GM12878 (cell line): ENCODE measurements at regions not wholly inside any gene's neighbourhood (a gene's known extent, or its start where the extent isn't known, plus 50 kb on each side); places are given as distances from the start of the nearest gene placed in this dataset.

Source experiments
- ATAC-seq: fragments of 200-7000 bp; cut with Tn5 transposase; 3 replicates; pipeline ENCODE4 v1.9.1; 2020; ENCODE audit warnings: mild to moderate bottlenecking, moderate library complexity
- BruUV-seq: library from RNA; stranded (reverse); fragments of 400-500 nt; replicated peaks from 2 replicates; lab custom pipeline; 2021; lab: Mats Ljungman, UMichigan
- CTCF ChIA-PET: fragments of 300-600 bp; sonication (Branson Sonifier 250); formaldehyde crosslinking; extraction: SDS; loops from one replicate; lab custom pipeline; 2021; ENCODE audit warnings: inconsistent platforms; lab: Yijun Ruan, JAX
- POLR2A ChIA-PET: fragments of 350-600 bp; formaldehyde crosslinking; extraction: SDS; loops from one replicate; lab custom pipeline; 2021; ENCODE audit warnings: inconsistent platforms; lab: Charles Lee
- RAD21 ChIA-PET: fragments of 300-600 bp; sonication (Branson Sonifier 250); formaldehyde crosslinking; loops from one replicate; lab custom pipeline; 2023; ENCODE audit warnings: antibody characterized with exemption; ENCODE audit not compliant: unreplicated experiment; lab: Charles Lee
- SMC1A ChIA-PET: fragments of 300-600 bp; sonication (Branson Sonifier 250); formaldehyde crosslinking; loops from one replicate; lab custom pipeline; 2023; ENCODE audit not compliant: unreplicated experiment, uncharacterized antibody; lab: Charles Lee
- DNase-seq: peaks from one replicate; pipeline ENCODE4 v3.0.0-alpha.2; 2011; ENCODE audit warnings: low read depth, low spot score
- FAIRE-seq: peaks from 3 replicates; lab custom pipeline; 2011; peaks lifted over from hg19 to GRCh38; lab: Jason Lieb, UNC
- H2AFZ ChIP-seq: 2 replicates; pipeline ENCODE4 v1.6.0; 2011; ENCODE audit warnings: low read depth, low read length, control low read depth; ENCODE audit not compliant: control insufficient read depth
- H3K27ac ChIP-seq: 2 replicates; pipeline ENCODE4 v1.5.1; 2011; ENCODE audit warnings: control low read depth; ENCODE audit not compliant: control insufficient read depth, insufficient read depth
- H3K27me3 ChIP-seq, 2 experiments: replicated peaks in 1 of 2; 2 replicates each; pipeline versions ENCODE4 v1.6.0 to v1.6.1; 2011; ENCODE audit warnings: low read length in 1 of 2; ENCODE audit not compliant: control insufficient read depth in 2 of 2, insufficient read depth in 2 of 2
- H3K36me3 ChIP-seq, 2 experiments: 2 replicates each; pipeline ENCODE4 v1.5.1; 2011; ENCODE audit warnings: low read length in 1 of 2; ENCODE audit not compliant: control insufficient read depth in 2 of 2, insufficient read depth in 2 of 2
- H3K4me1 ChIP-seq: 2 replicates; pipeline ENCODE4 v1.6.1; 2011; ENCODE audit warnings: mild to moderate bottlenecking, low read length, moderate library complexity, mixed read lengths; ENCODE audit not compliant: control insufficient read depth, insufficient read depth
- H3K4me2 ChIP-seq: 2 replicates; pipeline ENCODE4 v1.6.0; 2011; ENCODE audit warnings: control low read depth; ENCODE audit not compliant: control insufficient read depth, insufficient read depth
- H3K4me3 ChIP-seq: fragments of 200-600 bp; sonication (generic); 2 replicates; pipeline ENCODE4 v1.5.1; 2016
- H3K79me2 ChIP-seq: 2 replicates; pipeline ENCODE4 v1.6.0; 2011; ENCODE audit warnings: low read length; ENCODE audit not compliant: control insufficient read depth, insufficient read depth
- H3K9ac ChIP-seq: 2 replicates; pipeline ENCODE4 v1.8.0; 2011; ENCODE audit warnings: low read length, control low read depth, mixed read lengths; ENCODE audit not compliant: control insufficient read depth, insufficient read depth
- H3K9me3 ChIP-seq: replicated peaks from 3 replicates; pipeline ENCODE4 v1.5.1; 2011; ENCODE audit warnings: mild to moderate bottlenecking, low read length; ENCODE audit not compliant: control insufficient read depth, insufficient read depth
- H4K20me1 ChIP-seq: 2 replicates; pipeline ENCODE4 v1.6.0; 2011; ENCODE audit not compliant: control insufficient read depth, insufficient read depth
- CBFB ChIP-seq: IDR thresholded peaks from 2 replicates; pipeline ENCODE4 v1.6.1; 2016; ENCODE audit warnings: antibody characterized with exemption, low read depth
- GABPA ChIP-seq: IDR thresholded peaks from 2 replicates; pipeline ENCODE4 v1.6.1; 2014; ENCODE audit warnings: antibody characterized with exemption, low read depth, mild to moderate bottlenecking, inconsistent platforms
- KAT2A ChIP-seq: conservative IDR thresholded peaks from 2 replicates; pipeline ENCODE4 v1.6.1; 2011; ENCODE audit warnings: low read depth, low read length; ENCODE audit not compliant: control insufficient read depth
- MLLT1 ChIP-seq: fragments of 450-650 bp; IDR thresholded peaks from 2 replicates; pipeline ENCODE4 v1.6.1; 2016; ENCODE audit warnings: mild to moderate bottlenecking
- NR2C1 ChIP-seq: fragments of 450-650 bp; IDR thresholded peaks from 2 replicates; pipeline ENCODE4 v1.6.1; 2017; ENCODE audit warnings: antibody characterized with exemption, mild to moderate bottlenecking, moderate library complexity
- SMAD5 ChIP-seq: IDR thresholded peaks from 2 replicates; pipeline ENCODE4 v1.6.1; 2016; ENCODE audit warnings: antibody characterized with exemption, low read depth
- ZNF687 ChIP-seq: fragments of 450-650 bp; IDR thresholded peaks from 2 replicates; pipeline ENCODE4 v1.6.1; 2017; ENCODE audit warnings: mild to moderate bottlenecking, moderate library complexity
- WGBS: methylation state at CpG from one replicate; pipeline ENCODE4 v1.1.6; 2016; ENCODE audit warnings: low lambda C conversion rate; ENCODE audit not compliant: insufficient replicate concordance, insufficient coverage; ENCODE audit errors: missing lambda C conversion rate; 5-methylcytosine and 5-hydroxymethylcytosine counted together
- in situ Hi-C: fragments of 300-500 bp; cut with MboI; formaldehyde crosslinking; loops from 9 replicates; pipeline ENCODE4 v1.14.3; 2018; ENCODE audit warnings: mixed read lengths
- intact Hi-C: fragments of 100-400 bp; cut with micrococcal nuclease; formaldehyde crosslinking; loops from one replicate; pipeline ENCODE4 v1.14.2; 2022; ENCODE audit not compliant: unreplicated experiment
- TF ChIP-seq, protein P1 (sequence below): fragments of 450-650 bp; formaldehyde crosslinking; IDR thresholded peaks from 2 replicates; pipeline ENCODE4 v1.5.0; 2022; ENCODE audit warnings: mild to moderate bottlenecking, missing genetic modification characterization
- TF ChIP-seq, protein P2 (sequence below): fragments of 450-650 bp; IDR thresholded peaks from 2 replicates; pipeline ENCODE4 v1.6.1; 2016; ENCODE audit warnings: mild to moderate bottlenecking, moderate library complexity, borderline replicate concordance

GRCh38 chr12:130247634-130248237, 85.5 kb downstream of the FZD10 start (continued):
- TF ChIP-seq MLLT1, result no peak

DNA sequence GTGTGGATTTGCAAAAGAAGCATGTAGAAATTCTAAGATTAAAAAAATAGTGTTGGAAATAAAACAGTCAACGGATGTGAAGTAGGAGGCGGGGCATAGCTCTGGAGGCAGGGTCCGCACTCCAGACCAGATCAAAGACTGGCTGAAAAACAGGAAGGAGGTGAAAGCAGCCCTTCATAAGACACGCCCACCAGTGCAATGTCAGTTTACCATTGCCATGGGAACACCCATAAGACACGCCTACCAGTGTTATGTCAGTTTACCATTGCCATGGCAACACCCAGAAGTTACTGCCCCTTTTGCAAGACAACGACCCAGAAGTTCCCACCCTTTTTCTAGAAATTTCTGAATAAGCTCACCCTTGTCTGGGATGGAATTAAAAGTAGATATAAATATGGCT, 87.1 kb downstream of the FZD10 start:
- SMC1A ChIA-PET, result no interaction called here
- in situ Hi-C loops (no loop called here), intact Hi-C loops (no loop called here)
- Histone ChIP-seq H4K20me1 (no peaks in the 10 kb centered on the region), H3K36me3 (no peaks in the 10 kb centered on the region), H3K4me3 (no peak overlapping the region), H3K4me1 (no peaks in the 10 kb centered on the region), H3K9ac (no peak overlapping the region), H2AFZ (no peak overlapping the region), H3K27ac (no peak overlapping the region), H3K4me2 (no peak overlapping the region), H3K27me3 (no peaks in the 10 kb centered on the region), H3K9me3 (no peaks in the 10 kb centered on the region; the same call in 2 of the 3 replicates), H3K79me2 (no peaks in the 10 kb centered on the region)
- DNase-seq (no peak), FAIRE-seq (no peak), ATAC-seq (no peak)
- WGBS, result 14% methylated on average over 6 of the region's 6 CpGs
- POLR2A ChIA-PET, result no interaction called here
- CTCF ChIA-PET, result interaction anchor here (0.6 kb wide), 1 partner anchor 17 kb away, joined by 3 read pairs; no protein-coding TSS in a partner anchor
- BruUV-seq, result no TSS peak
- RAD21 ChIA-PET, result no interaction called here
- TF ChIP-seq CBFB, result no peak
- TF ChIP-seq GABPA, result no peak
- TF ChIP-seq, protein P1, sequence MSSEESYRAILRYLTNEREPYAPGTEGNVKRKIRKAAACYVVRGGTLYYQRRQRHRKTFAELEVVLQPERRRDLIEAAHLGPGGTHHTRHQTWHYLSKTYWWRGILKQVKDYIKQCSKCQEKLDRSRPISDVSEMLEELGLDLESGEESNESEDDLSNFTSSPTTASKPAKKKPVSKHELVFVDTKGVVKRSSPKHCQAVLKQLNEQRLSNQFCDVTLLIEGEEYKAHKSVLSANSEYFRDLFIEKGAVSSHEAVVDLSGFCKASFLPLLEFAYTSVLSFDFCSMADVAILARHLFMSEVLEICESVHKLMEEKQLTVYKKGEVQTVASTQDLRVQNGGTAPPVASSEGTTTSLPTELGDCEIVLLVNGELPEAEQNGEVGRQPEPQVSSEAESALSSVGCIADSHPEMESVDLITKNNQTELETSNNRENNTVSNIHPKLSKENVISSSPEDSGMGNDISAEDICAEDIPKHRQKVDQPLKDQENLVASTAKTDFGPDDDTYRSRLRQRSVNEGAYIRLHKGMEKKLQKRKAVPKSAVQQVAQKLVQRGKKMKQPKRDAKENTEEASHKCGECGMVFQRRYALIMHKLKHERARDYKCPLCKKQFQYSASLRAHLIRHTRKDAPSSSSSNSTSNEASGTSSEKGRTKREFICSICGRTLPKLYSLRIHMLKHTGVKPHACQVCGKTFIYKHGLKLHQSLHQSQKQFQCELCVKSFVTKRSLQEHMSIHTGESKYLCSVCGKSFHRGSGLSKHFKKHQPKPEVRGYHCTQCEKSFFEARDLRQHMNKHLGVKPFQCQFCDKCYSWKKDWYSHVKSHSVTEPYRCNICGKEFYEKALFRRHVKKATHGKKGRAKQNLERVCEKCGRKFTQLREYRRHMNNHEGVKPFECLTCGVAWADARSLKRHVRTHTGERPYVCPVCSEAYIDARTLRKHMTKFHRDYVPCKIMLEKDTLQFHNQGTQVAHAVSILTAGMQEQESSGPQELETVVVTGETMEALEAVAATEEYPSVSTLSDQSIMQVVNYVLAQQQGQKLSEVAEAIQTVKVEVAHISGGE, result no peak
- no peak for TF ChIP-seq NR2C1
- TF ChIP-seq KAT2A, result no peak
- no peak for TF ChIP-seq SMAD5
- TF ChIP-seq, protein P2, sequence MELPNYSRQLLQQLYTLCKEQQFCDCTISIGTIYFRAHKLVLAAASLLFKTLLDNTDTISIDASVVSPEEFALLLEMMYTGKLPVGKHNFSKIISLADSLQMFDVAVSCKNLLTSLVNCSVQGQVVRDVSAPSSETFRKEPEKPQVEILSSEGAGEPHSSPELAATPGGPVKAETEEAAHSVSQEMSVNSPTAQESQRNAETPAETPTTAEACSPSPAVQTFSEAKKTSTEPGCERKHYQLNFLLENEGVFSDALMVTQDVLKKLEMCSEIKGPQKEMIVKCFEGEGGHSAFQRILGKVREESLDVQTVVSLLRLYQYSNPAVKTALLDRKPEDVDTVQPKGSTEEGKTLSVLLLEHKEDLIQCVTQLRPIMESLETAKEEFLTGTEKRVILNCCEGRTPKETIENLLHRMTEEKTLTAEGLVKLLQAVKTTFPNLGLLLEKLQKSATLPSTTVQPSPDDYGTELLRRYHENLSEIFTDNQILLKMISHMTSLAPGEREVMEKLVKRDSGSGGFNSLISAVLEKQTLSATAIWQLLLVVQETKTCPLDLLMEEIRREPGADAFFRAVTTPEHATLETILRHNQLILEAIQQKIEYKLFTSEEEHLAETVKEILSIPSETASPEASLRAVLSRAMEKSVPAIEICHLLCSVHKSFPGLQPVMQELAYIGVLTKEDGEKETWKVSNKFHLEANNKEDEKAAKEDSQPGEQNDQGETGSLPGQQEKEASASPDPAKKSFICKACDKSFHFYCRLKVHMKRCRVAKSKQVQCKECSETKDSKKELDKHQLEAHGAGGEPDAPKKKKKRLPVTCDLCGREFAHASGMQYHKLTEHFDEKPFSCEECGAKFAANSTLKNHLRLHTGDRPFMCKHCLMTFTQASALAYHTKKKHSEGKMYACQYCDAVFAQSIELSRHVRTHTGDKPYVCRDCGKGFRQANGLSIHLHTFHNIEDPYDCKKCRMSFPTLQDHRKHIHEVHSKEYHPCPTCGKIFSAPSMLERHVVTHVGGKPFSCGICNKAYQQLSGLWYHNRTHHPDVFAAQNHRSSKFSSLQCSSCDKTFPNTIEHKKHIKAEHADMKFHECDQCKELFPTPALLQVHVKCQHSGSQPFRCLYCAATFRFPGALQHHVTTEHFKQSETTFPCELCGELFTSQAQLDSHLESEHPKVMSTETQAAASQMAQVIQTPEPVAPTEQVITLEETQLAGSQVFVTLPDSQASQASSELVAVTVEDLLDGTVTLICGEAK, result no peak
- TF ChIP-seq ZNF687, result no peak
